A673 (cell line): ENCODE measurements at regions not wholly inside any gene's neighbourhood (a gene's known extent, or its start where the extent isn't known, plus 50 kb on each side); places are given as distances from the start of the nearest gene placed in this dataset.

Experiments used
- EZH2 ChIP-seq: fragments of 200-600 bp; sonication (generic); IDR thresholded peaks from 2 replicates; pipeline ENCODE4 v1.6.1; 2017; ENCODE audit warnings: borderline replicate concordance, low read depth, mild to moderate bottlenecking, mixed read lengths, antibody characterized with exemption, low read length; ENCODE audit not compliant: poor library complexity, severe bottlenecking
- TF ChIP-seq, protein P1 (sequence below): fragments of 300-800, 200-600 bp; sonication (generic); conservative IDR thresholded peaks from 2 replicates; pipeline ENCODE4 v1.5.1; 2017; ENCODE audit warnings: low read depth, mild to moderate bottlenecking, antibody characterized with exemption, low read length, moderate library complexity, mixed read lengths

GRCh38 chr1:56215771-56216170 is 363.6 kb downstream of the PLPP3 start:
- TF ChIP-seq, protein P1, sequence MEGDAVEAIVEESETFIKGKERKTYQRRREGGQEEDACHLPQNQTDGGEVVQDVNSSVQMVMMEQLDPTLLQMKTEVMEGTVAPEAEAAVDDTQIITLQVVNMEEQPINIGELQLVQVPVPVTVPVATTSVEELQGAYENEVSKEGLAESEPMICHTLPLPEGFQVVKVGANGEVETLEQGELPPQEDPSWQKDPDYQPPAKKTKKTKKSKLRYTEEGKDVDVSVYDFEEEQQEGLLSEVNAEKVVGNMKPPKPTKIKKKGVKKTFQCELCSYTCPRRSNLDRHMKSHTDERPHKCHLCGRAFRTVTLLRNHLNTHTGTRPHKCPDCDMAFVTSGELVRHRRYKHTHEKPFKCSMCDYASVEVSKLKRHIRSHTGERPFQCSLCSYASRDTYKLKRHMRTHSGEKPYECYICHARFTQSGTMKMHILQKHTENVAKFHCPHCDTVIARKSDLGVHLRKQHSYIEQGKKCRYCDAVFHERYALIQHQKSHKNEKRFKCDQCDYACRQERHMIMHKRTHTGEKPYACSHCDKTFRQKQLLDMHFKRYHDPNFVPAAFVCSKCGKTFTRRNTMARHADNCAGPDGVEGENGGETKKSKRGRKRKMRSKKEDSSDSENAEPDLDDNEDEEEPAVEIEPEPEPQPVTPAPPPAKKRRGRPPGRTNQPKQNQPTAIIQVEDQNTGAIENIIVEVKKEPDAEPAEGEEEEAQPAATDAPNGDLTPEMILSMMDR, result no peak
- TF ChIP-seq EZH2, result no peak
